Smooth muscle cell (in vitro differentiated cells): ENCODE measurements at regions not wholly inside any gene's neighbourhood (a gene's known extent, or its start where the extent isn't known, plus 50 kb on each side); places are given as distances from the start of the nearest gene placed in this dataset.

Source experiments
- DNase-seq: peaks from one replicate; lab custom pipeline; 2025; ENCODE audit not compliant: unreplicated experiment; lab: John Stamatoyannopoulos, UW
- H2AFZ ChIP-seq: fragments of 200-600 bp; sonication (generic); 2 replicates; pipeline ENCODE4 v1.6.0; 2016; ENCODE audit warnings: antibody characterized with exemption, low read depth, mild to moderate bottlenecking
- H3F3A ChIP-seq: fragments of 200-600 bp; sonication (generic); 2 replicates; pipeline ENCODE4 v1.6.0; 2017; ENCODE audit warnings: antibody characterized with exemption, low read depth
- H3K27ac ChIP-seq: fragments of 200-600 bp; sonication (generic); 2 replicates; pipeline ENCODE4 v1.5.1; 2016; ENCODE audit warnings: low read depth, mild to moderate bottlenecking
- H3K27me3 ChIP-seq: fragments of 200-600 bp; sonication (generic); 2 replicates; pipeline ENCODE4 v1.6.1; 2016; ENCODE audit warnings: low read depth, mild to moderate bottlenecking
- H3K36me3 ChIP-seq: fragments of 200-600 bp; sonication (generic); 2 replicates; pipeline ENCODE4 v1.5.1; 2016; ENCODE audit warnings: low read depth
- H3K4me1 ChIP-seq: fragments of 200-600 bp; sonication (generic); 2 replicates; pipeline ENCODE4 v1.5.1; 2016; ENCODE audit warnings: low read depth
- H3K4me2 ChIP-seq: fragments of 200-600 bp; sonication (generic); 2 replicates; pipeline ENCODE4 v1.6.0; 2016; ENCODE audit warnings: mild to moderate bottlenecking
- H3K4me3 ChIP-seq: fragments of 200-600 bp; sonication (generic); 2 replicates; pipeline ENCODE4 v1.5.1; 2016; ENCODE audit warnings: mild to moderate bottlenecking
- H3K79me2 ChIP-seq: fragments of 200-600 bp; sonication (generic); 2 replicates; pipeline ENCODE4 v1.6.0; 2016; ENCODE audit warnings: low read depth, mild to moderate bottlenecking
- H3K9ac ChIP-seq: fragments of 200-600 bp; sonication (generic); 2 replicates; pipeline ENCODE4 v1.6.0; 2016; ENCODE audit warnings: low read depth
- H3K9me3 ChIP-seq: fragments of 200-600 bp; sonication (generic); replicated peaks from 2 replicates; pipeline ENCODE4 v1.5.1; 2016; ENCODE audit warnings: low read depth
- H4K20me1 ChIP-seq: fragments of 200-600 bp; sonication (generic); 2 replicates; pipeline ENCODE4 v1.6.0; 2016; ENCODE audit warnings: low read depth
- WGBS: methylation state at CpG from one replicate; pipeline ENCODE4 v1.1.7; 2016; ENCODE audit warnings: low lambda C conversion rate; 5-methylcytosine and 5-hydroxymethylcytosine counted together
- TF ChIP-seq, protein P1 (sequence below): fragments of 200-600 bp; sonication (generic); IDR thresholded peaks from 2 replicates; pipeline ENCODE4 v1.5.1; 2017; ENCODE audit warnings: borderline replicate concordance, mild to moderate bottlenecking, antibody characterized with exemption; ENCODE audit not compliant: insufficient read depth, poor library complexity, severe bottlenecking

DNA sequence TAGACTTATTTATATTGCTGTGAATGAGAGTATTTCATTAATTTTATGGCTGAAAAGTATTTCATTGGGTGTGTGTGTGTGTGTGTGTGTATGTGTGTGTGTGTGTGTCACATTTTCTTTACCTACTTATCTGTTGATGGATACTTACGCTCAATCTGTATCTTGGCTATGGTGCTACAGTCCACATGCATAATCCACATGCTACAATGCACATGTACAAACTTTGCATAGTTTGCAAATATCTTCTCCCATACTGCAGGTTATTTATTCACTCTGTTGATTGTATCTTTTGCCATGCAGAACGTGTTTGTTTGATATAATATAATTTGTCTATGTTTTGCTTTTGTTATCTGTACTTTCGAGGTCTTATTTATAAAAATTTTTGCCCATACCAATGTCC is 167.8 kb downstream of the RAB28 start:
- no peak for DNase-seq
- Histone ChIP-seq H3F3A (no peaks in the 10 kb centered on the region), H3K27ac (no peak overlapping the region), H4K20me1 (no peaks in the 10 kb centered on the region), H2AFZ (no peak overlapping the region), H3K9me3 (peaks cover 6% of the 10 kb centered on the region), H3K4me1 (peaks cover 2% of the 10 kb centered on the region), H3K4me2 (no peak overlapping the region), H3K4me3 (no peak overlapping the region), H3K79me2 (no peaks in the 10 kb centered on the region), H3K27me3 (no peaks in the 10 kb centered on the region), H3K9ac (no peak overlapping the region), H3K36me3 (peaks cover under 1% of the 10 kb centered on the region)
- 92% methylated on average over 3 of the region's 3 CpGs for WGBS
- TF ChIP-seq, protein P1, sequence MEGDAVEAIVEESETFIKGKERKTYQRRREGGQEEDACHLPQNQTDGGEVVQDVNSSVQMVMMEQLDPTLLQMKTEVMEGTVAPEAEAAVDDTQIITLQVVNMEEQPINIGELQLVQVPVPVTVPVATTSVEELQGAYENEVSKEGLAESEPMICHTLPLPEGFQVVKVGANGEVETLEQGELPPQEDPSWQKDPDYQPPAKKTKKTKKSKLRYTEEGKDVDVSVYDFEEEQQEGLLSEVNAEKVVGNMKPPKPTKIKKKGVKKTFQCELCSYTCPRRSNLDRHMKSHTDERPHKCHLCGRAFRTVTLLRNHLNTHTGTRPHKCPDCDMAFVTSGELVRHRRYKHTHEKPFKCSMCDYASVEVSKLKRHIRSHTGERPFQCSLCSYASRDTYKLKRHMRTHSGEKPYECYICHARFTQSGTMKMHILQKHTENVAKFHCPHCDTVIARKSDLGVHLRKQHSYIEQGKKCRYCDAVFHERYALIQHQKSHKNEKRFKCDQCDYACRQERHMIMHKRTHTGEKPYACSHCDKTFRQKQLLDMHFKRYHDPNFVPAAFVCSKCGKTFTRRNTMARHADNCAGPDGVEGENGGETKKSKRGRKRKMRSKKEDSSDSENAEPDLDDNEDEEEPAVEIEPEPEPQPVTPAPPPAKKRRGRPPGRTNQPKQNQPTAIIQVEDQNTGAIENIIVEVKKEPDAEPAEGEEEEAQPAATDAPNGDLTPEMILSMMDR, result no peak

DNA sequence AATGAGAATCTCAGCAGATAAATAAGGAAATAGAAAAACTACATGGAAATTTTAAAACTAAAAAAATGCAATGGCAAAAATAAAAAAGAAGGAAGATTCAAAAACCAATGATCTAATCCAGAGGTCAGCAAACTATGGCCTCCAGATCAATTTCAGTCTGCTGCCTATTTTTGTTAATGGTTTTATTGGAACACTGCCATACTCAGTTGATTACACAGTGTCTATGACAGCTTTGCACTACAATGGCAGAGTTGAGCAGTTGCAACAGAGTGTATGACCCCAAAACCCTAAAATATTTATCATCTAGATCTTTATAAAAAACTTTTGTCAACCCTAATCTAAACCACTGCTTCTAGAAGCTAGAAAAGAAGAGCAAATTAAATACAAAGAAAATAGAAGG is 170.3 kb downstream of the RAB28 start:
- H3K4me2 ChIP-seq, result no peak overlapping the region
- H3K27me3 ChIP-seq, result no peaks in the 10 kb centered on the region
- DNase-seq, result no peak
- no peaks in the 10 kb centered on the region for H3K9me3 ChIP-seq
- H2AFZ ChIP-seq, result no peak overlapping the region
- H3K9ac ChIP-seq, result no peak overlapping the region
- H3K79me2 ChIP-seq, result no peaks in the 10 kb centered on the region
- TF ChIP-seq, protein P1, result no peak
- H3K4me3 ChIP-seq, result no peak overlapping the region
- no peaks in the 10 kb centered on the region for H4K20me1 ChIP-seq
- peaks cover 4% of the 10 kb centered on the region for H3K4me1 ChIP-seq
- no peaks in the 10 kb centered on the region for H3F3A ChIP-seq
- H3K36me3 ChIP-seq, result no peaks in the 10 kb centered on the region
- H3K27ac ChIP-seq, result no peak overlapping the region

DNA sequence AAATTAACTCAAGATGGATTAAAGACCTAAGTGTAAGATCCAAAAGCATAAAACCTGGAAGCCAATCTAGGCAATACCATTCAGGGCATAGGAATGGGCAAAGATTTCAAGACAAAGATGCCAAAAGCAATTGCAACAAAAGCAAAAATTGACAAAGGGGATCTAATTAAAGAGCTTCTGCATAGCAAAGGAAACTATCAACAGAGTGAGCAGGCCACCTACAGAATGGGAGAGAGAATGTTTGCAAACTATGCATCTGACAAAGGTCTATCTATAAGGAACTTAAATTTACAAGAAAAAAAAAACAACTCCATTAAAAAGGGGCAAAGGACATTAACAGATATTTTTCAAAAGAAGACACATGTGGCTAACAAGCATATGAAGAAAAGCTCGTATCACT is 171.9 kb downstream of the RAB28 start:
- no peak overlapping the region for H3K4me2 ChIP-seq
- peaks cover 4% of the 10 kb centered on the region for H3K4me1 ChIP-seq
- H3K79me2 ChIP-seq, result no peaks in the 10 kb centered on the region
- H3K27me3 ChIP-seq, result no peaks in the 10 kb centered on the region
- no peak for DNase-seq
- no peaks in the 10 kb centered on the region for H4K20me1 ChIP-seq
- H3K9me3 ChIP-seq, result no peaks in the 10 kb centered on the region
- no peaks in the 10 kb centered on the region for H3K36me3 ChIP-seq
- no peak overlapping the region for H2AFZ ChIP-seq
- no peak overlapping the region for H3K27ac ChIP-seq
- no peak overlapping the region for H3K4me3 ChIP-seq
- TF ChIP-seq, protein P1, result no peak
- WGBS, result 71% methylated on average over 1 of the region's 1 CpG
- H3K9ac ChIP-seq, result no peak overlapping the region
- no peaks in the 10 kb centered on the region for H3F3A ChIP-seq

DNA sequence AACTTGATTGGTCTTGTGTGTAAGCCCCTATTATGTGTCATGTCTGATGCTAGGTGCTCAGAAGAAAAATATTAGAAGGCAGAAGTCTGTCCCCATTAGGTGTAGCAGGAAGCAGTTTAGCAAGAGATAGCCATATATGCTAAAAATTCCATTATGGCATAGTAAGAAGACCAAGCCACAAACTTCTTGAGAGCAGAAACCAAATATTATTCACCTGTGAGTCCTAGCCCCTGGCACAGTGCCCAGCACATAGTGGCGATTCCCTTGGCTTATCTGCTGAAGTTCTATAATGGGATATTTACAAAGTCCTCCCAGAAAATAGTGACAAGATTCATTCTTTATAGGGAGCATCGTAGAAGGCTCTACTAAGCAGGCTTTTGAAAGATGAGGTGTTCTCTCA is 174.4 kb downstream of the RAB28 start:
- Histone ChIP-seq H3K9ac (no peak overlapping the region), H2AFZ (no peak overlapping the region), H3K4me3 (no peak overlapping the region), H3K36me3 (no peaks in the 10 kb centered on the region), H3K9me3 (no peaks in the 10 kb centered on the region), H3K79me2 (no peaks in the 10 kb centered on the region), H3K27ac (no peak overlapping the region), H3K27me3 (no peaks in the 10 kb centered on the region), H3F3A (no peaks in the 10 kb centered on the region), H4K20me1 (no peaks in the 10 kb centered on the region), H3K4me1 (peaks cover 4% of the 10 kb centered on the region), H3K4me2 (no peak overlapping the region)
- DNase-seq, result no peak
- WGBS, result 78% methylated on average over 2 of the region's 2 CpGs
- TF ChIP-seq, protein P1, result no peak
